ENCODE measurements at regions not wholly inside any gene's neighbourhood (a gene's known extent, or its start where the extent isn't known, plus 50 kb on each side); places are given as distances from the start of the nearest gene placed in this dataset.

DNA sequence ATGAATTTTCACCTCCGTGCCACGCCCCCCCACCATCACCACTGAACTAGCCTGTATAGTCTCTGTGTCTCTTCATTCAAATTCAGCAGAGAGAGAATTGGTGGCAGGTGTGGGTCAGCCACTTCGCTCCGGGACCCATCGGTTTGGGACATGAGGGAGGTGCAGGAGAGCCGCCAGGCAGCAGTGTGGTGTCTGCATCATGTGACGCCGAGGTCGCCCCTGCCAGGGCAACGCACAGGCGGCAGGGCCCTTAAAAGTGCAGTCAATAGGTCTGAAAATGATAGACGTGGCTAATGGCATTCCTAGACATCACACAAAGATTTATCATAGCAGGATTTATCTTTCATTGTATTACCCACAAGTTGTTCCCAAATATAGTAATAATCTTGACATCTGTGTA lies 100.6 kb upstream of the RNF32 start:
- Histone ChIP-seq H3F3A (ENCODE audit: insufficient read depth, low read length, poor library complexity, severe bottlenecking) (no peaks in the 10 kb centered on the region), H4K20me1 (ENCODE audit: insufficient read depth) (no peaks in the 10 kb centered on the region), H3K36me3 (ENCODE audit: insufficient read depth, low read length) (no peaks in the 10 kb centered on the region), H3K27ac (ENCODE audit: low read length) (no peak overlapping the region), H2AFZ (ENCODE audit: low read depth, low read length) (no peak overlapping the region), H3K4me3 (ENCODE audit: low read length) (no peak overlapping the region), H3K9me2 (ENCODE audit: insufficient read depth, low read length) (no peaks in the 10 kb centered on the region), H3K9ac (ENCODE audit: low read length) (no peak overlapping the region), H3K4me2 (ENCODE audit: low read length) (no peak overlapping the region), H3K9me3 (ENCODE audit: low read length) (no peaks in the 10 kb centered on the region), H3K27me3 (ENCODE audit: insufficient read depth, low read depth, low read length) (no peaks in the 10 kb centered on the region), H3K79me2 (replicated peaks; ENCODE audit: insufficient read depth, low read length) (no peaks in the 10 kb centered on the region)
- TF ChIP-seq TAF1 (IDR thresholded peaks at IDR 0.05; ENCODE audit: low read depth) (no peak), POLR2AphosphoS5 (IDR thresholded peaks at IDR 0.05) (no peak), MXI1 (conservative IDR thresholded peaks at IDR 0.05; ENCODE audit: poor library complexity, severe bottlenecking) (no peak)

DNA sequence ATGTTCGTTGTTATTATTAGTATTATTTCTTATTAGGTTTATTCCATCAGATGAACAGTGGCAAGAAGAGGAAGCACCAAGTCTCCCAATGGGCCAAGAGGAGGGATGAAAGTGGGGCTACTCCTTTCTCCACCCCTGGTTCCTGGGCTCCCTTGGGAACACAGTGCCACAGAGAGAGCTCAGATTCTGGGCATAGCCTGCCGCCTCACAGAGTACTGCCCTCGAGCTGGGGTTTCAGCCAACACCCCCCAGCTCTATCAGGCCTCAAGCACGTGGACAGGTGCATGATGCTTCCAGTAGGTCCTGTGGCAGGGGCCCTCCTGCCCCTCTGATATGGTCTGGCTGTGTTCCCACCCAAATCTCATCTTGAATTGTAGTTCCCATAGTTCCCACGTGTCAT lies 103.6 kb upstream of the RNF32 start:
- H3K36me3 ChIP-seq (ENCODE audit: insufficient read depth, low read length): no peaks in the 10 kb centered on the region
- H3K9ac ChIP-seq (ENCODE audit: low read length): no peak overlapping the region
- H3K4me3 ChIP-seq (ENCODE audit: low read length): no peak overlapping the region
- H3K27ac ChIP-seq (ENCODE audit: low read length): no peak overlapping the region
- H3K79me2 ChIP-seq (replicated peaks; ENCODE audit: insufficient read depth, low read length): no peaks in the 10 kb centered on the region
- no peaks in the 10 kb centered on the region for H3K9me3 ChIP-seq (ENCODE audit: low read length)
- no peaks in the 10 kb centered on the region for H4K20me1 ChIP-seq (ENCODE audit: insufficient read depth)
- no peaks in the 10 kb centered on the region for H3K27me3 ChIP-seq (ENCODE audit: insufficient read depth, low read depth, low read length)
- H2AFZ ChIP-seq (ENCODE audit: low read depth, low read length): no peak overlapping the region
- TF ChIP-seq MXI1 (conservative IDR thresholded peaks at IDR 0.05; ENCODE audit: poor library complexity, severe bottlenecking) (no peak), EP300 (conservative IDR thresholded peaks at IDR 0.05; ENCODE audit: poor library complexity, severe bottlenecking) (no peak), EZH2 (IDR thresholded peaks at IDR 0.05; ENCODE audit: borderline replicate concordance, insufficient read depth, low read length, poor library complexity, severe bottlenecking) (no peak), TAF1 (IDR thresholded peaks at IDR 0.05; ENCODE audit: low read depth) (no peak), REST (IDR thresholded peaks at IDR 0.05; ENCODE audit: borderline replicate concordance) (no peak), POLR2AphosphoS5 (IDR thresholded peaks at IDR 0.05) (no peak), SMC3 (conservative IDR thresholded peaks at IDR 0.05; ENCODE audit: poor library complexity) (no peak), RAD21 (conservative IDR thresholded peaks at IDR 0.05) (no peak)
- TF ChIP-seq, protein P1, sequence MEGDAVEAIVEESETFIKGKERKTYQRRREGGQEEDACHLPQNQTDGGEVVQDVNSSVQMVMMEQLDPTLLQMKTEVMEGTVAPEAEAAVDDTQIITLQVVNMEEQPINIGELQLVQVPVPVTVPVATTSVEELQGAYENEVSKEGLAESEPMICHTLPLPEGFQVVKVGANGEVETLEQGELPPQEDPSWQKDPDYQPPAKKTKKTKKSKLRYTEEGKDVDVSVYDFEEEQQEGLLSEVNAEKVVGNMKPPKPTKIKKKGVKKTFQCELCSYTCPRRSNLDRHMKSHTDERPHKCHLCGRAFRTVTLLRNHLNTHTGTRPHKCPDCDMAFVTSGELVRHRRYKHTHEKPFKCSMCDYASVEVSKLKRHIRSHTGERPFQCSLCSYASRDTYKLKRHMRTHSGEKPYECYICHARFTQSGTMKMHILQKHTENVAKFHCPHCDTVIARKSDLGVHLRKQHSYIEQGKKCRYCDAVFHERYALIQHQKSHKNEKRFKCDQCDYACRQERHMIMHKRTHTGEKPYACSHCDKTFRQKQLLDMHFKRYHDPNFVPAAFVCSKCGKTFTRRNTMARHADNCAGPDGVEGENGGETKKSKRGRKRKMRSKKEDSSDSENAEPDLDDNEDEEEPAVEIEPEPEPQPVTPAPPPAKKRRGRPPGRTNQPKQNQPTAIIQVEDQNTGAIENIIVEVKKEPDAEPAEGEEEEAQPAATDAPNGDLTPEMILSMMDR (IDR thresholded peaks at IDR 0.05; ENCODE audit: poor library complexity, severe bottlenecking): no peak
- no peaks in the 10 kb centered on the region for H3F3A ChIP-seq (ENCODE audit: insufficient read depth, low read length, poor library complexity, severe bottlenecking)
- H3K4me2 ChIP-seq (ENCODE audit: low read length): no peak overlapping the region
- H3K9me2 ChIP-seq (ENCODE audit: insufficient read depth, low read length): no peaks in the 10 kb centered on the region

GRCh38 chr7:156534925-156535324 lies 105.6 kb upstream of the RNF32 start:
- H3K9ac ChIP-seq (ENCODE audit: low read length): no peak overlapping the region
- H3K9me3 ChIP-seq (ENCODE audit: low read length): no peaks in the 10 kb centered on the region
- no peaks in the 10 kb centered on the region for H3K27me3 ChIP-seq (ENCODE audit: insufficient read depth, low read depth, low read length)
- TF ChIP-seq SMC3 (conservative IDR thresholded peaks at IDR 0.05; ENCODE audit: poor library complexity) (no peak), EZH2 (IDR thresholded peaks at IDR 0.05; ENCODE audit: borderline replicate concordance, insufficient read depth, low read length, poor library complexity, severe bottlenecking) (no peak)
- no peak overlapping the region for H2AFZ ChIP-seq (ENCODE audit: low read depth, low read length)
- no peak overlapping the region for H3K4me3 ChIP-seq (ENCODE audit: low read length)
- H3K79me2 ChIP-seq (replicated peaks; ENCODE audit: insufficient read depth, low read length): no peaks in the 10 kb centered on the region
- H3K36me3 ChIP-seq (ENCODE audit: insufficient read depth, low read length): no peaks in the 10 kb centered on the region
- H3K9me2 ChIP-seq (ENCODE audit: insufficient read depth, low read length): no peaks in the 10 kb centered on the region
- no peak overlapping the region for H3K4me2 ChIP-seq (ENCODE audit: low read length)
- no peaks in the 10 kb centered on the region for H4K20me1 ChIP-seq (ENCODE audit: insufficient read depth)
- H3F3A ChIP-seq (ENCODE audit: insufficient read depth, low read length, poor library complexity, severe bottlenecking): no peaks in the 10 kb centered on the region
- no peak overlapping the region for H3K27ac ChIP-seq (ENCODE audit: low read length)

All from neural cell (in vitro differentiated cells).